IPS DF 6.9 (cell line): ENCODE measurements at regions not wholly inside any gene's neighbourhood (a gene's known extent, or its start where the extent isn't known, plus 50 kb on each side); places are given as distances from the start of the nearest gene placed in this dataset.

Experiments
- DNase-seq: peaks from one replicate; pipeline ENCODE4 v3.0.0-alpha.2; 2013; ENCODE audit warnings: low read depth, low spot score
- H3K27ac ChIP-seq: one replicate; pipeline ENCODE4 v1.5.1; 2013; ENCODE audit warnings: low read length, control low read depth
- H3K27me3 ChIP-seq: 2 replicates; pipeline ENCODE4 v1.6.1; 2013; ENCODE audit warnings: mild to moderate bottlenecking, low read length; ENCODE audit not compliant: control insufficient read depth, insufficient read depth
- H3K36me3 ChIP-seq: 2 replicates; pipeline ENCODE4 v1.6.1; 2013; ENCODE audit warnings: low read length; ENCODE audit not compliant: control insufficient read depth, insufficient read depth
- H3K4me1 ChIP-seq: 2 replicates; pipeline ENCODE4 v1.6.1; 2013; ENCODE audit warnings: low read length; ENCODE audit not compliant: control insufficient read depth, insufficient read depth
- H3K4me3 ChIP-seq: 2 replicates; pipeline ENCODE4 v1.5.1; 2013; ENCODE audit warnings: mild to moderate bottlenecking, low read length
- H3K9me3 ChIP-seq: 2 replicates; pipeline ENCODE4 v1.6.1; 2013; ENCODE audit warnings: low read length, inconsistent platforms; ENCODE audit not compliant: control insufficient read depth, insufficient read depth
- WGBS: extraction: QIAGEN DNeasy Blood & Tissue Kit; methylation state at CpG from one replicate; pipeline ENCODE4 v1.1.7; 2013; ENCODE audit warnings: mixed read lengths, missing lambda C conversion rate; ENCODE audit not compliant: insufficient read length, insufficient coverage; 5-methylcytosine and 5-hydroxymethylcytosine counted together

DNA sequence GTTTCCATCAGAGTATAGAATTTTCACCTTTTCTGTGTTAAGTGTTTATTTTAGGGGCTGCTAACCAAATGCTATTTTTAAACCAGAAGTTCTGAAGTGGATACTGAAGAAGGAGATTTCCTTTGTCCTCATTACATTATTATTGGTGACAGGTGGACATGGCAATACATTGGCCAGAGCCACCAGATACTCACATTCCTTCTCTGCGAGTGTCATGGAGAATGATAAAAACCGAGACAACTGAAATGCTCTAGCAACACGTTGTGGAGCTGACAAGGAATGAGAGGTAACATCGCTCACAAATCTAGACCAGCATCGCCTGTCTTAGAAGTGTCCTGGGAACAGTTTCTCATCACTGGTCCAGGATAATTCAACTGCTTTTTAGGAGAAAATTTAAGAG is 241.2 kb downstream of the IRS1 start:
- no peaks in the 10 kb centered on the region for H3K36me3 ChIP-seq
- no CpG with 5 or more reads among the region's 5 CpGs for WGBS
- no peak overlapping the region for H3K27ac ChIP-seq
- no peaks in the 10 kb centered on the region for H3K9me3 ChIP-seq
- DNase-seq: no peak
- H3K4me3 ChIP-seq: no peak overlapping the region
- H3K4me1 ChIP-seq: no peaks in the 10 kb centered on the region; the same call in 1 of the 2 replicates
- H3K27me3 ChIP-seq: no peaks in the 10 kb centered on the region

DNA sequence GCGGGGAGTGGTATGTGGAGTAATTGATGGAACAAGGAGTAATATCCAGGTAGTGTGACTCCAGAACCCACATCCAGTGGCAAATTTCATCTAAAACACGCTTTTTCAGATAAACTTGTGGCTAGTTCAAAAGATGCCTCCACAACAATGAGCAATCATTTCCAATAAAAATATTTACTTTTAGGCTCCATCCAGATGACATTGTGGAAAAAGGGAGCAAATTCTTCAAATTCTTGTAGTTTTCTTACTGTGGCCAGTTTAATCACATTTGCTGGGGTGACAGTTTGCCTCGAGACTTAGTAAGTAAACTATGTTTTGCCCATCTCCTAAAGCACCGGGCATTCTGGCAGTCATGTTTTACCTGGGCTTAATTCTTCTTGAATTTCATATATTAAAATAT is 243.6 kb downstream of the IRS1 start:
- Histone ChIP-seq H3K4me3 (no peak overlapping the region), H3K27ac (no peak overlapping the region), H3K27me3 (no peaks in the 10 kb centered on the region), H3K9me3 (no peaks in the 10 kb centered on the region), H3K36me3 (no peaks in the 10 kb centered on the region), H3K4me1 (peaks cover 4% of the 10 kb centered on the region)
- WGBS: no CpG with 5 or more reads among the region's 4 CpGs
- no peak for DNase-seq

GRCh38 chr2:226554701-226555100 is 244.9 kb downstream of the IRS1 start:
- peaks cover 4% of the 10 kb centered on the region for H3K4me1 ChIP-seq
- DNase-seq: no peak
- no peak overlapping the region for H3K4me3 ChIP-seq
- H3K27ac ChIP-seq: no peak overlapping the region
- H3K36me3 ChIP-seq: no peaks in the 10 kb centered on the region
- no peaks in the 10 kb centered on the region for H3K27me3 ChIP-seq
- no CpG with 5 or more reads among the region's 1 CpG for WGBS
- H3K9me3 ChIP-seq: no peaks in the 10 kb centered on the region

DNA sequence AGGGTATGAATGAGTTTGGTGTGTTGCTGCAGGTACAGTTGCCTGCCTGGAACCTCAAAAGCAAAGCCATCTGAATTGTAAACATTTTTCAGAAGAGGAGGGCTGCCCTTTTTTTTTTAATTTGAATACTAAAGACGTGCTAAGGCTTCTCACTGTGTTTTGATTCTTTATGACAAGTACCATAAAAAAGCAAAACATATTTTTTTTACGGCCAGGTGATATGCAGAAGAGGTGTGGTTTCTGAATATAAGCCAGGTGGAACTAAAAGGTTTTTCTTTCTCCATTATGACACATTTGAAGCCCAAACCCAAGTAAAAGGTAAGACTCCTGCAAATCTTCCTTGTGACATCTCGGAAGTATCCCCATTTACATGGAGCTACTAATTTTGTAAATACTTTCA is 246.3 kb downstream of the IRS1 start:
- no peak overlapping the region for H3K27ac ChIP-seq
- no peaks in the 10 kb centered on the region for H3K9me3 ChIP-seq
- H3K27me3 ChIP-seq: no peaks in the 10 kb centered on the region
- no CpG with 5 or more reads among the region's 3 CpGs for WGBS
- no peak overlapping the region for H3K4me3 ChIP-seq
- no peaks in the 10 kb centered on the region for H3K36me3 ChIP-seq
- peaks cover 4% of the 10 kb centered on the region for H3K4me1 ChIP-seq
- no peak for DNase-seq

GRCh38 chr2:226552571-226553285 is 246.9 kb downstream of the IRS1 start:
- H3K9me3 ChIP-seq: no peaks in the 10 kb centered on the region
- H3K27ac ChIP-seq: no peak overlapping the region
- H3K4me3 ChIP-seq: no peak overlapping the region
- H3K36me3 ChIP-seq: no peaks in the 10 kb centered on the region
- H3K27me3 ChIP-seq: no peaks in the 10 kb centered on the region
- no CpG with 5 or more reads among the region's 5 CpGs for WGBS
- H3K4me1 ChIP-seq: peaks cover 4% of the 10 kb centered on the region
- no peak for DNase-seq

GRCh38 chr2:226551522-226552250 is 247.9 kb downstream of the IRS1 start:
- WGBS: no CpG with 5 or more reads among the region's 3 CpGs
- H3K27me3 ChIP-seq: no peaks in the 10 kb centered on the region
- H3K4me3 ChIP-seq: no peak overlapping the region
- H3K4me1 ChIP-seq: peaks cover 4% of the 10 kb centered on the region; the same call in 1 of the 2 replicates
- no peak for DNase-seq
- no peak overlapping the region for H3K27ac ChIP-seq
- no peaks in the 10 kb centered on the region for H3K36me3 ChIP-seq
- H3K9me3 ChIP-seq: no peaks in the 10 kb centered on the region

DNA sequence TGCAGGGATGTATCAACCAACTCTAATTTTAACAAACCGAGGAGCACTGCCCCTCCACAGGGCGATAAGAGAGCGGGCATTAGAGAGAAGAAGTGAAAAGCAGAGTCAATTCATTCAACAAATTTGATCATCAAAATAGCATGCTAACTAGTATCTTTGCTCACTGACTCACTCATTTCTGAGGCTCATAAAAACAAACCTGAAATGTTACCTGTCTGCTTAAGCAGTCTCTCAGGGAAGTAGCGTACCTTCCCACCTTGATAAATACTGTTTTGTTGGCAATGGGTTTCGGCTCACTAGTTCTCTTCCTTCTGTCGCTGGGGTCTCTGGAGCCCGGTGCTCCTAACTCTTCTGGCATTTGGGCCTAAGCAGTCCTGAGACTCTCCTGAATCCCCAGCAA is 248.8 kb downstream of the IRS1 start:
- no peaks in the 10 kb centered on the region for H3K27me3 ChIP-seq
- DNase-seq: no peak
- H3K27ac ChIP-seq: no peak overlapping the region
- H3K9me3 ChIP-seq: no peaks in the 10 kb centered on the region
- WGBS: no CpG with 5 or more reads among the region's 7 CpGs
- no peak overlapping the region for H3K4me3 ChIP-seq
- no peaks in the 10 kb centered on the region for H3K36me3 ChIP-seq
- H3K4me1 ChIP-seq: peaks cover 4% of the 10 kb centered on the region; the same call in 1 of the 2 replicates

GRCh38 chr2:226548732-226549131 is 250.9 kb downstream of the IRS1 start:
- H3K4me1 ChIP-seq: peaks cover 4% of the 10 kb centered on the region; the same call in 1 of the 2 replicates
- DNase-seq: no peak
- no peak overlapping the region for H3K27ac ChIP-seq
- no CpG with 5 or more reads among the region's 2 CpGs for WGBS
- no peaks in the 10 kb centered on the region for H3K36me3 ChIP-seq
- no peaks in the 10 kb centered on the region for H3K27me3 ChIP-seq
- no peaks in the 10 kb centered on the region for H3K9me3 ChIP-seq
- no peak overlapping the region for H3K4me3 ChIP-seq

DNA sequence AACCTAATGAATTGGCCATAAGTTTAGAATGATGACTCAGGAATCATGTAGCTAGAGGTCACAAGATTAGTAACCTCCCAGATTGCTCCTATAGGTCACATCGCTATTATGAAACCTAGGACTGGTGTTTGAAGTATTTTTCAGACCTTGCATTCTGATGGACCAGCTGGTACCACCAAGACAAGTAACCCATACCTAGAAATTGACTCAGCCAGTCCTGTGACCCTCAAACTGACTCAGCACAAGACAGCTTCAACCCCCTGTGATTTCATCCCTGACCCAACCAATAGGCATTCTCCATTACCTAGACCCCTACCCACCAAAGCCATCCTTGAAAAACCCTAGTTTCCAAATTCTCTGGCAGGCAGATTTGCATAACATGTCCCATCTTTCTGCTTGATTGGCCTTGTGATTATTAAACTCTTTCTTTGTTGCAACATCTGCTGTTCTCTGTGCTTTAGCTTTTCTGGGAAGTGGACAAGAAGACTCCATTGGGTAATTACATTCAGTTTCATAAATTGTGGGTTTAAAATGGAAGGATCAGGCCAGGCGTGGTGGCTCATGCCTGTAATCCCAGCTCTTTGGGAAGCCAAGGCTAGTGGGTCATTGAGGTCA is 254.9 kb downstream of the IRS1 start:
- H3K4me3 ChIP-seq: no peak overlapping the region
- no peaks in the 10 kb centered on the region for H3K36me3 ChIP-seq
- no peaks in the 10 kb centered on the region for H3K9me3 ChIP-seq
- no CpG with 5 or more reads among the region's 2 CpGs for WGBS
- no peak overlapping the region for H3K27ac ChIP-seq
- no peaks in the 10 kb centered on the region for H3K4me1 ChIP-seq
- no peak for DNase-seq
- no peaks in the 10 kb centered on the region for H3K27me3 ChIP-seq

DNA sequence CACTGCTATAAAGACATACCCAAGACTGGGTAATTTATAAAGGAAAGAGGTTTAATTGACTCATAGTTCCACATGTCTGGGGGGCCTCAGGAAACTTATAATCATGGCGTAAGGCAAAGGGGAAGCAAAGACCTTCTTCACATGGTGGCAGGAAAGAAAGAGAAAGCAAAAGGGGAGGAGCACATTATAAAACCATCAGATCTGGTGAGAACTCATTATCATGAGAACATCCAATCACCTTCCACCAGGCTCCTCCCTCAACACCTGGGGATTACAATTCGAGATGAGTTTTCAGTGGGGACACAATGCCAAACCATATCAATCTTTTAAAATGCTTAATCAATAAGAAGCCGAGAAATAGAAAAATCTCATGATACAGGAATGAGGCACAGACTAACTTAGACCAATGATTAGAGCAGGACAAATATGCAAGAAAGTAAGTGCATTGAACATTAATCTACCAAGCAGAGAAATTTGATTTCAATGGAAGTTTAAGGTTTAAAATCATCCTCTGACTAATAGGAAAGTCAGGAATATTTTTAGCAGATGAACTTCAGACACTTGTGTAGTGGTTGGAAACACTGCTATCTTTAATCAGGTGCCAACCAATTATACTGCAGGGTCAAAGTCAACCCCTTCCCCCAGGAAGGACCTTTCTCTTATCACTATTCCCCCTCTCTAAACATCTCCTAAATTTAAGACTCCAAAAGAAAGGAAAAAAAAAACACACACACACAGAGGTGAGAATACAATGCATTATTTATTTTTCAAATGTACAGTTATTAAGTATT is 259.2 kb downstream of the IRS1 start:
- no peak for DNase-seq
- Histone ChIP-seq H3K9me3 (no peaks in the 10 kb centered on the region), H3K4me3 (no peak overlapping the region), H3K4me1 (no peaks in the 10 kb centered on the region), H3K27ac (no peak overlapping the region), H3K27me3 (no peaks in the 10 kb centered on the region), H3K36me3 (no peaks in the 10 kb centered on the region)
- WGBS: no CpG with 5 or more reads among the region's 3 CpGs
